VCaP (cell line): ENCODE measurements at regions not wholly inside any gene's neighbourhood (a gene's known extent, or its start where the extent isn't known, plus 50 kb on each side); places are given as distances from the start of the nearest gene placed in this dataset.

Experiments
- H3K27ac ChIP-seq: fragments of 450-650 bp; 2 replicates; pipeline ENCODE4 v1.5.1; 2017
- CTCF ChIP-seq: fragments of 450-650 bp; conservative IDR thresholded peaks from 2 replicates; pipeline ENCODE4 v1.5.1; 2017; ENCODE audit warnings: mild to moderate bottlenecking, moderate library complexity

GRCh38 chr3:162269636-162270458 is 773.2 kb downstream of the OTOL1 start:
- no peak overlapping the region for H3K27ac ChIP-seq
- TF ChIP-seq CTCF = no peak

- TF ChIP-seq CTCF = no peak
- no peak overlapping the region for H3K27ac ChIP-seq
Measured at GRCh38 chr3:162274070-162274469, 777.5 kb downstream of the OTOL1 start.

- H3K27ac ChIP-seq = no peak overlapping the region
- no peak for TF ChIP-seq CTCF
Measured at GRCh38 chr3:162278834-162279233, 782.2 kb downstream of the OTOL1 start.

GRCh38 chr3:162285259-162285658 is 788.7 kb downstream of the OTOL1 start:
- H3K27ac ChIP-seq = no peak overlapping the region
- TF ChIP-seq CTCF = no peak

- no peak for TF ChIP-seq CTCF
- no peak overlapping the region for H3K27ac ChIP-seq
Measured at GRCh38 chr3:162287600-162287999, 791.0 kb downstream of the OTOL1 start.

- H3K27ac ChIP-seq = no peak overlapping the region
- TF ChIP-seq CTCF = no peak
Measured at GRCh38 chr3:162292409-162292808, 795.8 kb downstream of the OTOL1 start.

- no peak for TF ChIP-seq CTCF
- H3K27ac ChIP-seq = no peak overlapping the region
Measured at GRCh38 chr3:162295323-162295983, 798.8 kb downstream of the OTOL1 start.
